H9 (cell line): ENCODE measurements at regions not wholly inside any gene's neighbourhood (a gene's known extent, or its start where the extent isn't known, plus 50 kb on each side); places are given as distances from the start of the nearest gene placed in this dataset.

Experiments
- DNase-seq: peaks from one replicate; pipeline ENCODE4 v3.0.0-alpha.2; 2017
- H2AFZ ChIP-seq: one replicate; pipeline ENCODE4 v1.6.1; 2013; ENCODE audit warnings: mild to moderate bottlenecking, low read length, control low read depth, moderate library complexity
- H2AK5ac ChIP-seq: 2 replicates; pipeline ENCODE4 v1.6.1; 2013; ENCODE audit warnings: low read length, control low read depth, mixed read lengths; ENCODE audit not compliant: insufficient read length
- H2BK120ac ChIP-seq: one replicate; pipeline ENCODE4 v1.6.1; 2013; ENCODE audit warnings: low read depth, mild to moderate bottlenecking, low read length, control low read depth, inconsistent platforms; ENCODE audit not compliant: poor library complexity, severe bottlenecking
- H2BK12ac ChIP-seq: 2 replicates; pipeline ENCODE4 v1.6.1; 2013; ENCODE audit warnings: low read length, control low read depth, mixed read lengths, low read depth; ENCODE audit not compliant: insufficient read length
- H2BK15ac ChIP-seq: 2 replicates; pipeline ENCODE4 v1.6.1; 2013; ENCODE audit warnings: low read depth, low read length, control low read depth
- H2BK20ac ChIP-seq: one replicate; pipeline ENCODE4 v1.6.1; 2013; ENCODE audit warnings: low read depth, mild to moderate bottlenecking, low read length, control low read depth, inconsistent platforms; ENCODE audit not compliant: poor library complexity, severe bottlenecking
- H2BK5ac ChIP-seq: 2 replicates; pipeline ENCODE4 v1.6.1; 2013; ENCODE audit warnings: low read length, control low read depth, mixed read lengths; ENCODE audit not compliant: insufficient read length
- H3K14ac ChIP-seq: 2 replicates; pipeline ENCODE4 v1.6.1; 2013; ENCODE audit warnings: low read length, control low read depth; ENCODE audit not compliant: insufficient read depth
- H3K18ac ChIP-seq: 2 replicates; pipeline ENCODE4 v1.6.1; 2013; ENCODE audit warnings: low read depth, mild to moderate bottlenecking, mixed read lengths, low read length, control low read depth; ENCODE audit not compliant: insufficient read length
- H3K23ac ChIP-seq: 2 replicates; pipeline ENCODE4 v1.6.1; 2013; ENCODE audit warnings: low read length, control low read depth, mixed read lengths, low read depth; ENCODE audit not compliant: insufficient read length
- H3K23me2 ChIP-seq: 2 replicates; pipeline ENCODE4 v1.6.1; 2013; ENCODE audit warnings: low read depth, mild to moderate bottlenecking, mixed read lengths, low read length, control low read depth; ENCODE audit not compliant: insufficient read length, poor library complexity, severe bottlenecking
- H3K27ac ChIP-seq: 2 replicates; pipeline ENCODE4 v1.5.1; 2013; ENCODE audit warnings: low read length, control low read depth, mixed read lengths, low read depth; ENCODE audit not compliant: insufficient read length
- H3K27me3 ChIP-seq: 2 replicates; pipeline ENCODE4 v1.6.1; 2013; ENCODE audit warnings: low read length, control low read depth, inconsistent platforms; ENCODE audit not compliant: insufficient read depth
- H3K4ac ChIP-seq: 2 replicates; pipeline ENCODE4 v1.6.1; 2013; ENCODE audit warnings: low read depth, mild to moderate bottlenecking, control low read depth, inconsistent platforms, low read length, moderate library complexity
- H3K4me1 ChIP-seq: 2 replicates; pipeline ENCODE4 v1.6.1; 2013; ENCODE audit warnings: low read length, control low read depth, inconsistent platforms; ENCODE audit not compliant: insufficient read depth
- H3K4me2 ChIP-seq: 2 replicates; pipeline ENCODE4 v1.6.1; 2013; ENCODE audit warnings: low read length, control low read depth, mixed read lengths; ENCODE audit not compliant: insufficient read length, insufficient read depth
- H3K56ac ChIP-seq: 2 replicates; pipeline ENCODE4 v1.6.1; 2013; ENCODE audit warnings: low read depth, mild to moderate bottlenecking, mixed read lengths, low read length, control low read depth; ENCODE audit not compliant: insufficient read length
- H3K79me1 ChIP-seq: 2 replicates; pipeline ENCODE4 v1.6.1; 2013; ENCODE audit warnings: low read depth, mild to moderate bottlenecking, moderate library complexity, low read length, control low read depth, inconsistent platforms; ENCODE audit not compliant: insufficient read depth, poor library complexity, severe bottlenecking
- H3K79me2 ChIP-seq: 2 replicates; pipeline ENCODE4 v1.6.1; 2013; ENCODE audit warnings: low read length, control low read depth, inconsistent platforms; ENCODE audit not compliant: insufficient read depth
- H3K9ac ChIP-seq: 2 replicates; pipeline ENCODE4 v1.6.1; 2013; ENCODE audit warnings: low read length, control low read depth, mixed read lengths; ENCODE audit not compliant: insufficient read length; ENCODE audit errors: extremely low read depth
- H3K9me3 ChIP-seq: one replicate; pipeline ENCODE4 v1.6.1; 2013; ENCODE audit warnings: low read depth, low read length, inconsistent platforms; ENCODE audit not compliant: control insufficient read depth
- H3T11ph ChIP-seq: one replicate; pipeline ENCODE4 v1.6.1; 2013; ENCODE audit warnings: mild to moderate bottlenecking, low read length, control low read depth, inconsistent platforms
- H4K20me1 ChIP-seq: one replicate; pipeline ENCODE4 v1.6.1; 2013; ENCODE audit not compliant: control insufficient read depth, insufficient read length, insufficient read depth
- H4K5ac ChIP-seq: 2 replicates; pipeline ENCODE4 v1.6.1; 2013; ENCODE audit warnings: low read depth, mild to moderate bottlenecking, mixed read lengths, low read length, control low read depth; ENCODE audit not compliant: insufficient read length
- H4K8ac ChIP-seq: replicated peaks from 2 replicates; pipeline ENCODE4 v1.6.1; 2013; ENCODE audit warnings: low read length, control low read depth, mixed read lengths, low read depth; ENCODE audit not compliant: insufficient read length
- H4K91ac ChIP-seq: 2 replicates; pipeline ENCODE4 v1.6.1; 2013; ENCODE audit warnings: low read depth, mild to moderate bottlenecking, moderate library complexity, mixed read lengths, low read length, control low read depth; ENCODE audit not compliant: insufficient read length
- H3K27ac Mint-ChIP-seq, 3 experiments: 2 replicates in 2 of 3; 3 replicates in 1 of 3; pipeline ENCODE4 v1.8.0; 2020 to 2021; ENCODE audit warnings: mixed read lengths in 3 of 3, mild to moderate bottlenecking in 1 of 3, moderate library complexity in 1 of 3
- H3K27me3 Mint-ChIP-seq: 2 replicates; pipeline ENCODE4 v1.8.0; 2021; ENCODE audit warnings: low read depth, mild to moderate bottlenecking, moderate library complexity, mixed read lengths
- H3K36me3 Mint-ChIP-seq, 3 experiments: 2 replicates in 2 of 3; 3 replicates in 1 of 3; pipeline ENCODE4 v1.8.0; 2020 to 2021; ENCODE audit warnings: low read depth in 3 of 3, mixed read lengths in 3 of 3; ENCODE audit not compliant: insufficient read depth in 1 of 3
- H3K4me1 Mint-ChIP-seq, 2 experiments: 2 replicates each; pipeline ENCODE4 v1.8.0; 2020; ENCODE audit warnings: mixed read lengths in 2 of 2
- H3K4me3 Mint-ChIP-seq, 2 experiments: 2 replicates in 1 of 2; 3 replicates in 1 of 2; pipeline ENCODE4 v1.8.0; 2020 to 2021; ENCODE audit warnings: mild to moderate bottlenecking in 2 of 2, mixed read lengths in 2 of 2, moderate library complexity in 1 of 2
- H3K9me3 Mint-ChIP-seq, 2 experiments: 2 replicates in 1 of 2; 3 replicates in 1 of 2; pipeline ENCODE4 v1.8.0; 2020; ENCODE audit warnings: mild to moderate bottlenecking in 2 of 2, mixed read lengths in 2 of 2, moderate library complexity in 1 of 2
- CTCF ChIP-seq: fragments of 200-600 bp; sonication (generic); conservative IDR thresholded peaks from 3 replicates; pipeline ENCODE4 v1.8.0; 2021; ENCODE audit warnings: antibody characterized with exemption, mild to moderate bottlenecking
- WGBS: extraction: QIAGEN DNeasy Blood & Tissue Kit; methylation state at CpG from one replicate; pipeline ENCODE4 v1.1.7; 2013; ENCODE audit warnings: missing lambda C conversion rate, low lambda C conversion rate, mixed read lengths; ENCODE audit not compliant: insufficient read length; ENCODE audit errors: extremely low coverage; 5-methylcytosine and 5-hydroxymethylcytosine counted together

GRCh38 chr11:115672412-115672811, 168.2 kb upstream of the CADM1 start:
- Mint-ChIP-seq H3K4me1 (peaks cover 15 to 27% of the 10 kb centered on the region in 2 experiments), H3K27ac (no peak overlapping the region), H3K36me3 (no peaks in the 10 kb centered on the region), H3K9me3 (no peaks in the 10 kb centered on the region; a peak in 2 of 5 replicates), H3K4me3 (no peak overlapping the region), H3K27me3 (peaks cover 15% of the 10 kb centered on the region)
- no peak overlapping the region for H3K18ac ChIP-seq
- H3K4me1 ChIP-seq, result no peaks in the 10 kb centered on the region; the same call in 1 of the 2 replicates
- H2AK5ac ChIP-seq, result no peak overlapping the region
- no peak overlapping the region for H3K27ac ChIP-seq
- TF ChIP-seq CTCF, result 0 out of 3 replicates have a peak, but pooled peaks have one; percentile 12
- H3K9me3 ChIP-seq, result no peaks in the 10 kb centered on the region
- H4K20me1 ChIP-seq, result no peaks in the 10 kb centered on the region
- DNase-seq, result no peak
- no peaks in the 10 kb centered on the region for H3K79me1 ChIP-seq
- H3K4me2 ChIP-seq, result no peak overlapping the region
- no peak overlapping the region for H3K9ac ChIP-seq
- H4K91ac ChIP-seq, result no peak overlapping the region
- no peak overlapping the region for H2BK12ac ChIP-seq
- no peak overlapping the region for H3K14ac ChIP-seq
- no peak overlapping the region for H2BK120ac ChIP-seq
- no peak overlapping the region for H2AFZ ChIP-seq
- H3K4ac ChIP-seq, result no peak overlapping the region
- no peaks in the 10 kb centered on the region for H3K23me2 ChIP-seq
- no peak overlapping the region for H3T11ph ChIP-seq
- H3K79me2 ChIP-seq, result no peaks in the 10 kb centered on the region
- WGBS, result no CpG with 5 or more reads among the region's 7 CpGs
- no peak overlapping the region for H4K5ac ChIP-seq
- H3K56ac ChIP-seq, result no peak overlapping the region
- H2BK5ac ChIP-seq, result no peak overlapping the region
- H4K8ac ChIP-seq, result no peak overlapping the region
- no peak overlapping the region for H3K23ac ChIP-seq
- no peak overlapping the region for H2BK15ac ChIP-seq
- H2BK20ac ChIP-seq, result no peak overlapping the region
- no peaks in the 10 kb centered on the region for H3K27me3 ChIP-seq
